ENCODE measurements at regions not wholly inside any gene's neighbourhood (a gene's known extent, or its start where the extent isn't known, plus 50 kb on each side); places are given as distances from the start of the nearest gene placed in this dataset.

GRCh38 chr1:36605942-36606640, 123.4 kb upstream of the CSF3R start:
- Histone ChIP-seq H3K36me3 (no peaks in the 10 kb centered on the region), H3K4me1 (no peaks in the 10 kb centered on the region), H3K27ac (no peak overlapping the region), H3K9me3 (no peaks in the 10 kb centered on the region), H3K4me3 (no peak overlapping the region), H3K27me3 (peaks cover 0 to 47% (median 4%) of the 10 kb centered on the region in 3 donors)
- 58 to 70% (median 64%) methylated on average over 7 of the region's 7 CpGs for WGBS, 5 donors
- no peak for DNase-seq
- TF ChIP-seq POLR2AphosphoS5 (IDR thresholded peaks at IDR 0.05) (no peak), POLR2A (IDR thresholded peaks at IDR 0.05) (no peak), EP300 (IDR thresholded peaks at IDR 0.05) (no peak)
- TF ChIP-seq, protein P1, sequence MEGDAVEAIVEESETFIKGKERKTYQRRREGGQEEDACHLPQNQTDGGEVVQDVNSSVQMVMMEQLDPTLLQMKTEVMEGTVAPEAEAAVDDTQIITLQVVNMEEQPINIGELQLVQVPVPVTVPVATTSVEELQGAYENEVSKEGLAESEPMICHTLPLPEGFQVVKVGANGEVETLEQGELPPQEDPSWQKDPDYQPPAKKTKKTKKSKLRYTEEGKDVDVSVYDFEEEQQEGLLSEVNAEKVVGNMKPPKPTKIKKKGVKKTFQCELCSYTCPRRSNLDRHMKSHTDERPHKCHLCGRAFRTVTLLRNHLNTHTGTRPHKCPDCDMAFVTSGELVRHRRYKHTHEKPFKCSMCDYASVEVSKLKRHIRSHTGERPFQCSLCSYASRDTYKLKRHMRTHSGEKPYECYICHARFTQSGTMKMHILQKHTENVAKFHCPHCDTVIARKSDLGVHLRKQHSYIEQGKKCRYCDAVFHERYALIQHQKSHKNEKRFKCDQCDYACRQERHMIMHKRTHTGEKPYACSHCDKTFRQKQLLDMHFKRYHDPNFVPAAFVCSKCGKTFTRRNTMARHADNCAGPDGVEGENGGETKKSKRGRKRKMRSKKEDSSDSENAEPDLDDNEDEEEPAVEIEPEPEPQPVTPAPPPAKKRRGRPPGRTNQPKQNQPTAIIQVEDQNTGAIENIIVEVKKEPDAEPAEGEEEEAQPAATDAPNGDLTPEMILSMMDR (IDR thresholded peaks at IDR 0.05), result no peak
- intact Hi-C loops (cut with DNase I; ENCODE audit: low total_unique reads), result no loop called here

DNA sequence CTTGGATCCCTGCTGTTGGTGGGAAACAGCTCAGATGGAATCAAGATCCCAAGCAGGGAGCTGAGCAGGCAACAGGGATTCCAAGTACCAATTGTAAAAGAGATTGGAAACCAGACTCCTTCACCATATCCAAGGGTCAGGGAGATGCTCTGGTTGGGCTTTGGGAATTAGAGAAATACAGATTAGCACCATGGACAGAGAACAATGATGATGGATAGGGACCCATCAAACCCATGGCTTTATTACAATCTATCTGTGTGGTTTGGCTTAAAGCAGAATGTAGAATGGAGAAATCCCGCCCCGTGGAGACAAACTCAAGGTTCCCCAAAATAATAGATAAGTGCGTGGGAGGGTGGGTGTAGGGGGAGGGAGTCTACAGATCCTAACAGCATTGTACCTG, 120.7 kb upstream of the CSF3R start:
- H3K4me3 ChIP-seq, result no peak overlapping the region

DNA sequence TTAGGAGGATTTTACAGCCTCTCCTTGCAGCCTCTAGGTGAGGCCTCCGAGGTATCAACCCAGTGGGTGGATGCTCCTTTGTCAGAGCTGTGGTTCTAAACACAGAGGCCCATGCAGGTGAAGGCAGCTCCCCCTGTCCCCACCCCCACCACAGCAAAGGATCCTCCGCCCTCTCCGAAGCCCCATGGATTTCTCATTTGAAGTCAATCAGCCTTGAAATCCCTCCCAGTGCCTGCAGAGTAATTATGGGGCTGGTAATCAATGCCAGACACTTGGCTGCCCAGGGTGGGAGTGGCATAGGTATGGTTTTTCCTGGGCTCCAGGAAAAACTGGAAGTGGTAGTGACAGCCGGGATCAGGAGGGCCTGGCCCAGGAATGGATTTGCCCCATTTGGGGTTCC, 119.5 kb upstream of the CSF3R start:
- Histone ChIP-seq H3K9me3 (no peaks in the 10 kb centered on the region), H3K36me3 (no peaks in the 10 kb centered on the region), H3K4me1 (no peaks in the 10 kb centered on the region), H3K27ac (no peak overlapping the region), H3K4me3 (no peak overlapping the region), H3K27me3 (peaks cover 0 to 60% (median 9%) of the 10 kb centered on the region in 3 donors)
- WGBS, 5 donors, result 64 to 78% (median 73%) methylated on average over 4 of the region's 4 CpGs
- intact Hi-C loops (cut with DNase I; ENCODE audit: low total_unique reads), result no loop called here
- DNase-seq, result no peak
- no peak for TF ChIP-seq EP300 (IDR thresholded peaks at IDR 0.05)
- no peak for TF ChIP-seq POLR2A (IDR thresholded peaks at IDR 0.05)
- no peak for TF ChIP-seq POLR2AphosphoS5 (IDR thresholded peaks at IDR 0.05)
- TF ChIP-seq, protein P1 (IDR thresholded peaks at IDR 0.05), result no peak

More for the DNA sequence above, 120.7 kb upstream of the CSF3R start:
- Histone ChIP-seq H3K27me3 (peaks cover 0 to 51% (median 4%) of the 10 kb centered on the region in 3 donors), H3K4me1 (no peaks in the 10 kb centered on the region), H3K36me3 (no peaks in the 10 kb centered on the region), H3K27ac (no peak overlapping the region), H3K9me3 (no peaks in the 10 kb centered on the region)
- no peak for TF ChIP-seq POLR2A (IDR thresholded peaks at IDR 0.05)
- no peak for TF ChIP-seq EP300 (IDR thresholded peaks at IDR 0.05)
- TF ChIP-seq, protein P1 (IDR thresholded peaks at IDR 0.05), result no peak
- no peak for TF ChIP-seq POLR2AphosphoS5 (IDR thresholded peaks at IDR 0.05)
- WGBS, 5 donors, result 79 to 89% (median 86%) methylated on average over 3 of the region's 3 CpGs
- intact Hi-C loops (cut with DNase I; ENCODE audit: low total_unique reads), result no loop called here
- no peak for DNase-seq

GRCh38 chr1:36599828-36600227, 117.1 kb upstream of the CSF3R start:
- no peak for TF ChIP-seq POLR2AphosphoS5 (IDR thresholded peaks at IDR 0.05)
- TF ChIP-seq, protein P1 (IDR thresholded peaks at IDR 0.05), result no peak
- TF ChIP-seq EP300 (IDR thresholded peaks at IDR 0.05), result no peak
- no peak for TF ChIP-seq POLR2A (IDR thresholded peaks at IDR 0.05)
- Histone ChIP-seq H3K36me3 (no peaks in the 10 kb centered on the region), H3K4me1 (no peaks in the 10 kb centered on the region)

More at GRCh38 chr1:36599828-36600227, 117.1 kb upstream of the CSF3R start:
- Histone ChIP-seq H3K27me3 (peaks cover 6 to 73% (median 17%) of the 10 kb centered on the region in 3 donors), H3K27ac (no peak overlapping the region), H3K4me3 (no peak overlapping the region), H3K9me3 (no peaks in the 10 kb centered on the region)
- DNase-seq, result no peak
- 56 to 78% (median 77%) methylated on average over 1 of the region's 1 CpG for WGBS, 5 donors
- intact Hi-C loops (cut with DNase I; ENCODE audit: low total_unique reads), result no loop called here
